HEK293 (cell line): ENCODE measurements at regions not wholly inside any gene's neighbourhood (a gene's known extent, or its start where the extent isn't known, plus 50 kb on each side); places are given as distances from the start of the nearest gene placed in this dataset.

ENCODE experiments used
- KLF8 ChIP-seq: fragments of 450-650 bp; formaldehyde crosslinking; IDR thresholded peaks from 2 replicates; pipeline ENCODE4 v1.5.1; 2016; ENCODE audit warnings: missing biosample characterization, missing genetic modification characterization
- ZBTB17 ChIP-seq: fragments of 450-650 bp; formaldehyde crosslinking; IDR thresholded peaks from 2 replicates; pipeline ENCODE4 v1.5.1; 2016; ENCODE audit warnings: missing biosample characterization, missing genetic modification characterization
- ZNF121 ChIP-seq: fragments of 450-650 bp; formaldehyde crosslinking; IDR thresholded peaks from 2 replicates; pipeline ENCODE4 v1.5.1; 2016; ENCODE audit warnings: missing biosample characterization, missing genetic modification characterization
- ZNF48 ChIP-seq: fragments of 450-650 bp; formaldehyde crosslinking; IDR thresholded peaks from 2 replicates; pipeline ENCODE4 v1.5.1; 2016; ENCODE audit warnings: missing biosample characterization, missing genetic modification characterization
- TF ChIP-seq, protein P1 (sequence below): fragments of 450-650 bp; formaldehyde crosslinking; IDR thresholded peaks from 2 replicates; pipeline ENCODE4 v1.5.1; 2016; ENCODE audit warnings: missing biosample characterization, missing genetic modification characterization
- TF ChIP-seq, protein P2 (sequence below): fragments of 450-650 bp; IDR thresholded peaks from 2 replicates; pipeline ENCODE4 v1.5.1; 2018; ENCODE audit warnings: missing biosample characterization, mild to moderate bottlenecking, missing genetic modification characterization
- TF ChIP-seq, protein P3 (sequence below): fragments of 450-650 bp; formaldehyde crosslinking; IDR thresholded peaks from 2 replicates; pipeline ENCODE4 v1.5.1; 2017; ENCODE audit warnings: missing biosample characterization, missing genetic modification characterization

DNA sequence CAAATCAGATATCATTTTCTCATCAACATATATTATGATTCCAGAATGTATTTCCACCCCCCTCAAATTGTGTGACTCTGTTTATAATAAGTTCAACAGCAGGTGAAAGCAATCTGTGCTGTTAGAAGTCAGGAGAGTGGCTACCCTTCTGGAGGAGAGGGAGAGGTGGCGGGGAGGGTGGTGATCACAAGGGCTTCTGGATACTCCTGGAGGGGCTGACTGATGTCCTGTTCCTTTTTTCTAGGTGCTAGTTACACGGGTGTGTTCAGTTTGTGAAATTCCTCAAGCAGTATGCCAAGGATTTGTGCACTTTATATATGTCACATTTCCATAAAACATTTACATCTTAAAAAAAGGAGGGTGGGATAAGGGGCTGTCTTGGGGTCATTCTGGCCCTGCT, 119.1 kb downstream of the IRF8 start:
- TF ChIP-seq, protein P1, sequence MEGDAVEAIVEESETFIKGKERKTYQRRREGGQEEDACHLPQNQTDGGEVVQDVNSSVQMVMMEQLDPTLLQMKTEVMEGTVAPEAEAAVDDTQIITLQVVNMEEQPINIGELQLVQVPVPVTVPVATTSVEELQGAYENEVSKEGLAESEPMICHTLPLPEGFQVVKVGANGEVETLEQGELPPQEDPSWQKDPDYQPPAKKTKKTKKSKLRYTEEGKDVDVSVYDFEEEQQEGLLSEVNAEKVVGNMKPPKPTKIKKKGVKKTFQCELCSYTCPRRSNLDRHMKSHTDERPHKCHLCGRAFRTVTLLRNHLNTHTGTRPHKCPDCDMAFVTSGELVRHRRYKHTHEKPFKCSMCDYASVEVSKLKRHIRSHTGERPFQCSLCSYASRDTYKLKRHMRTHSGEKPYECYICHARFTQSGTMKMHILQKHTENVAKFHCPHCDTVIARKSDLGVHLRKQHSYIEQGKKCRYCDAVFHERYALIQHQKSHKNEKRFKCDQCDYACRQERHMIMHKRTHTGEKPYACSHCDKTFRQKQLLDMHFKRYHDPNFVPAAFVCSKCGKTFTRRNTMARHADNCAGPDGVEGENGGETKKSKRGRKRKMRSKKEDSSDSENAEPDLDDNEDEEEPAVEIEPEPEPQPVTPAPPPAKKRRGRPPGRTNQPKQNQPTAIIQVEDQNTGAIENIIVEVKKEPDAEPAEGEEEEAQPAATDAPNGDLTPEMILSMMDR (tag by site-specific recombination), result no peak
- TF ChIP-seq, protein P2, sequence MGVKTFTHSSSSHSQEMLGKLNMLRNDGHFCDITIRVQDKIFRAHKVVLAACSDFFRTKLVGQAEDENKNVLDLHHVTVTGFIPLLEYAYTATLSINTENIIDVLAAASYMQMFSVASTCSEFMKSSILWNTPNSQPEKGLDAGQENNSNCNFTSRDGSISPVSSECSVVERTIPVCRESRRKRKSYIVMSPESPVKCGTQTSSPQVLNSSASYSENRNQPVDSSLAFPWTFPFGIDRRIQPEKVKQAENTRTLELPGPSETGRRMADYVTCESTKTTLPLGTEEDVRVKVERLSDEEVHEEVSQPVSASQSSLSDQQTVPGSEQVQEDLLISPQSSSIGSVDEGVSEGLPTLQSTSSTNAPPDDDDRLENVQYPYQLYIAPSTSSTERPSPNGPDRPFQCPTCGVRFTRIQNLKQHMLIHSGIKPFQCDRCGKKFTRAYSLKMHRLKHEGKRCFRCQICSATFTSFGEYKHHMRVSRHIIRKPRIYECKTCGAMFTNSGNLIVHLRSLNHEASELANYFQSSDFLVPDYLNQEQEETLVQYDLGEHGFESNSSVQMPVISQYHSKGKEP (tag by site-specific recombination), result no peak
- TF ChIP-seq ZNF48, result no peak
- no peak for TF ChIP-seq ZNF121 (tag by site-specific recombination)
- TF ChIP-seq ZBTB17, result no peak
- TF ChIP-seq KLF8 (tag by site-specific recombination), result no peak
- TF ChIP-seq, protein P3, sequence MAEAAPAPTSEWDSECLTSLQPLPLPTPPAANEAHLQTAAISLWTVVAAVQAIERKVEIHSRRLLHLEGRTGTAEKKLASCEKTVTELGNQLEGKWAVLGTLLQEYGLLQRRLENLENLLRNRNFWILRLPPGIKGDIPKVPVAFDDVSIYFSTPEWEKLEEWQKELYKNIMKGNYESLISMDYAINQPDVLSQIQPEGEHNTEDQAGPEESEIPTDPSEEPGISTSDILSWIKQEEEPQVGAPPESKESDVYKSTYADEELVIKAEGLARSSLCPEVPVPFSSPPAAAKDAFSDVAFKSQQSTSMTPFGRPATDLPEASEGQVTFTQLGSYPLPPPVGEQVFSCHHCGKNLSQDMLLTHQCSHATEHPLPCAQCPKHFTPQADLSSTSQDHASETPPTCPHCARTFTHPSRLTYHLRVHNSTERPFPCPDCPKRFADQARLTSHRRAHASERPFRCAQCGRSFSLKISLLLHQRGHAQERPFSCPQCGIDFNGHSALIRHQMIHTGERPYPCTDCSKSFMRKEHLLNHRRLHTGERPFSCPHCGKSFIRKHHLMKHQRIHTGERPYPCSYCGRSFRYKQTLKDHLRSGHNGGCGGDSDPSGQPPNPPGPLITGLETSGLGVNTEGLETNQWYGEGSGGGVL, result no peak
